Heart left ventricle (tissue), 13 donors: ENCODE measurements at regions not wholly inside any gene's neighbourhood (a gene's known extent, or its start where the extent isn't known, plus 50 kb on each side); places are given as distances from the start of the nearest gene placed in this dataset.

Experiments used
- CTCF ChIP-seq, 12 donors: fragments of 200-600 bp; sonication (generic) in 4 of 12; IDR thresholded peaks; one replicate each; pipeline versions ENCODE4 v1.5.0 to v1.8.0; 2018 to 2022; ENCODE audit warnings: antibody characterized with exemption in 12 of 12, mild to moderate bottlenecking in 5 of 12
- POLR2A ChIP-seq, 2 donors: fragments of 450-650 bp; IDR thresholded peaks; one replicate each; pipeline ENCODE4 v1.6.1; 2017; ENCODE audit warnings: antibody characterized with exemption in 2 of 2, mild to moderate bottlenecking in 2 of 2, moderate library complexity in 2 of 2
- donor health status: ischemic (EF 13 %, LVEDD 7.1; RV severe dilation, severe dysfunction).
- donor health status: DM: no; HTN: yes; CAD: no.
- donor health status: DM: no; HTN: no; CAD: no.
- donor health status: ischemic (EF 25% LVEDD 6.9; RV normal size, moderate dysfunction).
- donor health status: ischemic (EF 25% LVEDD 5.7; RV mildly dilated, moderate dysfunction).
- donor health status: ischemic (EF 35%, LVEDD 5.7; RV mildly dilated, moderate dysfunction).
- donor health status: nonischemic (EF 11% LVEDD 7.7; RV severe dilation, severe dysfunction).
- donor health status: DM: yes; HTN: yes; CAD: no.
- donor health status: PGD.
- donor health status: ischemic (EF 29% LVEDD 5.4; RV normal size, mild dysfunction).
- donor health status: nonischemic (EF 23%, LVEDD 6.1; RV moderate dilation, normal function).

GRCh38 chr11:103683576-103683975 is 352.9 kb upstream of the DDI1 start:
- no peak for TF ChIP-seq CTCF (IDR thresholded peaks at IDR 0.05)
- no peak for TF ChIP-seq POLR2A (IDR thresholded peaks at IDR 0.05)
